OCI-LY3 (cell line): ENCODE measurements at regions not wholly inside any gene's neighbourhood (a gene's known extent, or its start where the extent isn't known, plus 50 kb on each side); places are given as distances from the start of the nearest gene placed in this dataset.
"Not testable (repeated sequence)": the region's sequence is repeated elsewhere in the genome, so short reads cannot be mapped to it uniquely, and the experiment has no call there.

Experiments used
- CTCF ChIP-seq: fragments of 200-600, 300-600 bp; sonication (generic); IDR thresholded peaks from 2 replicates; pipeline ENCODE4 v1.5.1; 2014; ENCODE audit warnings: antibody characterized with exemption, low read length, low read depth
- EZH2phosphoT487 ChIP-seq: fragments of 200-600 bp; shearing (Covaris generic); IDR thresholded peaks from 2 replicates; pipeline ENCODE4 v1.6.1; 2018; ENCODE audit warnings: antibody characterized with exemption, mixed run types, low read depth

GRCh38 chr9:42346916-42347315 lies 163.5 kb downstream of the SPATA31A6 start:
- not testable (repeated sequence) for TF ChIP-seq CTCF, EZH2phosphoT487
